Colonic mucosa (tissue), 4 donors: ENCODE measurements at regions not wholly inside any gene's neighbourhood (a gene's known extent, or its start where the extent isn't known, plus 50 kb on each side); places are given as distances from the start of the nearest gene placed in this dataset.

Source experiments
- DNase-seq: peaks from one replicate; pipeline ENCODE4 v3.0.0-alpha.2; 2020
- H3K27ac ChIP-seq: fragments of 200-600 bp; one replicate; pipeline ENCODE4 v1.8.0; 2021
- H3K27me3 ChIP-seq: fragments of 200-600 bp; one replicate; pipeline ENCODE4 v1.8.0; 2021
- H3K36me3 ChIP-seq: fragments of 200-600 bp; one replicate; pipeline ENCODE4 v1.8.0; 2021
- H3K4me1 ChIP-seq: fragments of 200-600 bp; one replicate; pipeline ENCODE4 v1.8.0; 2021; ENCODE audit warnings: mild to moderate bottlenecking
- H3K4me3 ChIP-seq: fragments of 200-600 bp; one replicate; pipeline ENCODE4 v1.8.0; 2021
- H3K9ac ChIP-seq, 2 donors: one replicate each; pipeline ENCODE4 v1.7.0; 2013; ENCODE audit warnings: control low read depth in 2 of 2, low read depth in 2 of 2, low read length in 2 of 2
- H3K9me3 ChIP-seq: fragments of 200-600 bp; one replicate; pipeline ENCODE4 v1.8.0; 2021
- CTCF ChIP-seq: fragments of 200-600 bp; IDR thresholded peaks from one replicate; pipeline ENCODE4 v1.8.0; 2022; ENCODE audit warnings: antibody characterized with exemption, mild to moderate bottlenecking
- intact Hi-C: fragments of 100-400 bp; cut with DNase I; formaldehyde crosslinking; loops from one replicate; pipeline ENCODE4 v1.14.1; 2022
- donor health status: healthy.
- donor health status: DM: no; HTN: no; CAD: no.
- donor health status: DM: no; HTN: no; CAD: no.

GRCh38 chr2:184524551-184525382, 73.6 kb upstream of the ZNF804A start:
- Histone ChIP-seq H3K27ac (no peak overlapping the region), H3K27me3 (no peaks in the 10 kb centered on the region), H3K4me3 (no peak overlapping the region), H3K36me3 (no peaks in the 10 kb centered on the region), H3K9ac (no peak overlapping the region), H3K9me3 (no peaks in the 10 kb centered on the region), H3K4me1 (no peaks in the 10 kb centered on the region)
- intact Hi-C loops: no loop called here
- DNase-seq: no peak
- no peak for TF ChIP-seq CTCF

GRCh38 chr2:184527058-184527457, 71.3 kb upstream of the ZNF804A start:
- TF ChIP-seq CTCF: no peak
- Histone ChIP-seq H3K4me3 (no peak overlapping the region), H3K27ac (no peak overlapping the region), H3K9ac (no peak overlapping the region), H3K4me1 (no peaks in the 10 kb centered on the region), H3K9me3 (no peaks in the 10 kb centered on the region), H3K27me3 (no peaks in the 10 kb centered on the region), H3K36me3 (no peaks in the 10 kb centered on the region)
- DNase-seq: no peak
- intact Hi-C loops: no loop called here

- Histone ChIP-seq H3K9ac (no peak overlapping the region), H3K27ac (no peak overlapping the region), H3K4me3 (no peak overlapping the region), H3K4me1 (no peaks in the 10 kb centered on the region), H3K36me3 (no peaks in the 10 kb centered on the region), H3K9me3 (no peaks in the 10 kb centered on the region), H3K27me3 (no peaks in the 10 kb centered on the region)
- no peak for TF ChIP-seq CTCF
- DNase-seq: no peak
- intact Hi-C loops: no loop called here
Observed at GRCh38 chr2:184528119-184528518, 70.2 kb upstream of the ZNF804A start.

- H3K9ac ChIP-seq: no peak overlapping the region
- H3K27me3 ChIP-seq: no peaks in the 10 kb centered on the region
- H3K4me1 ChIP-seq: no peaks in the 10 kb centered on the region
- DNase-seq: no peak
- H3K9me3 ChIP-seq: no peaks in the 10 kb centered on the region
- no peak for TF ChIP-seq CTCF
- no peaks in the 10 kb centered on the region for H3K36me3 ChIP-seq
- H3K4me3 ChIP-seq: no peak overlapping the region
- H3K27ac ChIP-seq: no peak overlapping the region
- intact Hi-C loops: no loop called here
Observed at GRCh38 chr2:184530239-184530638, 68.1 kb upstream of the ZNF804A start.

- Histone ChIP-seq H3K27me3 (no peaks in the 10 kb centered on the region), H3K9ac (no peak overlapping the region), H3K4me3 (no peak overlapping the region), H3K9me3 (no peaks in the 10 kb centered on the region), H3K4me1 (no peaks in the 10 kb centered on the region), H3K27ac (no peak overlapping the region), H3K36me3 (no peaks in the 10 kb centered on the region)
- intact Hi-C loops: no loop called here
- DNase-seq: no peak
- TF ChIP-seq CTCF: no peak
Observed at GRCh38 chr2:184530959-184531358, 67.4 kb upstream of the ZNF804A start.
